Heart right ventricle (tissue), 16 donors: ENCODE measurements at regions not wholly inside any gene's neighbourhood (a gene's known extent, or its start where the extent isn't known, plus 50 kb on each side); places are given as distances from the start of the nearest gene placed in this dataset.

Source experiments
- ATAC-seq, 8 donors: fragments of 200-7000 bp; cut with Tn5 transposase; one replicate each; pipeline ENCODE4 v1.9.1; 2020; ENCODE audit warnings: mild to moderate bottlenecking in 8 of 8, moderate library complexity in 8 of 8, moderate number of reproducible peaks in 1 of 8
- DNase-seq, 2 donors: peaks; one replicate each; pipeline ENCODE4 v3.0.0-alpha.2; 2020
- H3K27ac ChIP-seq, 10 donors: fragments of 200-600 bp; sonication (generic) in 2 of 10; one replicate each; pipeline versions ENCODE4 v1.5.0 to v1.8.0; 2020 to 2022; ENCODE audit warnings: mild to moderate bottlenecking in 3 of 10
- H3K27me3 ChIP-seq, 7 donors: fragments of 200-600 bp; one replicate each; pipeline ENCODE4 v1.8.0; 2021 to 2022; ENCODE audit warnings: mild to moderate bottlenecking in 2 of 7
- H3K36me3 ChIP-seq, 9 donors: fragments of 200-600 bp; sonication (generic) in 1 of 9; one replicate each; pipeline versions ENCODE4 v1.5.0 to v1.8.0; 2020 to 2022; ENCODE audit warnings: mild to moderate bottlenecking in 2 of 9
- H3K4me1 ChIP-seq, 9 donors: fragments of 200-600 bp; sonication (generic) in 1 of 9; one replicate each; pipeline versions ENCODE4 v1.5.0 to v1.8.0; 2020 to 2022; ENCODE audit warnings: mild to moderate bottlenecking in 4 of 9
- H3K4me3 ChIP-seq, 10 donors: fragments of 200-600 bp; sonication (generic) in 2 of 10; one replicate each; pipeline versions ENCODE4 v1.5.0 to v1.8.0; 2020 to 2022; ENCODE audit warnings: mild to moderate bottlenecking in 7 of 10, moderate library complexity in 2 of 10
- H3K9me3 ChIP-seq, 11 donors: fragments of 200-600 bp in 10 of 11; sonication (generic) in 2 of 11; one replicate each; pipeline versions ENCODE4 v1.5.0 to v1.8.0; 2013 to 2022; ENCODE audit warnings: mild to moderate bottlenecking in 2 of 11, control low read depth in 1 of 11, moderate library complexity in 1 of 11
- WGBS, 2 donors: extraction: QIAGEN DNeasy Blood & Tissue Kit; methylation state at CpG; one replicate each; pipeline ENCODE4 v1.1.7; 2013; ENCODE audit warnings: inconsistent platforms in 1 of 2; 5-methylcytosine and 5-hydroxymethylcytosine counted together
- intact Hi-C, 10 donors: fragments of 100-400 bp; cut with DNase I; formaldehyde crosslinking; loops; one replicate each; pipeline versions ENCODE4 v1.11.1 to v1.14.2; 2022
- TF ChIP-seq, protein P1 (sequence below), 9 donors: fragments of 200-600 bp; sonication (generic) in 2 of 9; IDR thresholded peaks; one replicate each; pipeline versions ENCODE4 v1.5.0 to v1.8.0; 2021 to 2022; ENCODE audit warnings: antibody characterized with exemption in 9 of 9, mild to moderate bottlenecking in 5 of 9, moderate library complexity in 1 of 9
- donor health status: Arrhythmogenic right ventricular cardiomyopathy.
- donor health status: ischemic (EF 13 %, LVEDD 7.1; RV severe dilation, severe dysfunction).
- donor health status: healthy with polysubstance abuse.
- donor health status: DM: no; HTN: yes; CAD: no.
- donor health status: DM: no; HTN: no; CAD: no.
- donor health status: ischemic (EF 25% LVEDD 6.9; RV normal size, moderate dysfunction).
- donor health status: ischemic (EF 25% LVEDD 5.7; RV mildly dilated, moderate dysfunction).
- donor health status: healthy.
- donor health status: DM: yes; HTN: yes; CAD: no.
- donor health status: Ischemic cardiomyopathy.
- donor health status: ischemic (EF 35%, LVEDD 5.7; RV mildly dilated, moderate dysfunction).
- donor health status: nonischemic (EF 11% LVEDD 7.7; RV severe dilation, severe dysfunction).
- donor health status: DM: yes; HTN: yes; CAD: no.
- donor health status: PGD.
- donor health status: ischemic (EF 29% LVEDD 5.4; RV normal size, mild dysfunction).
- donor health status: nonischemic (EF 23%, LVEDD 6.1; RV moderate dilation, normal function).

DNA sequence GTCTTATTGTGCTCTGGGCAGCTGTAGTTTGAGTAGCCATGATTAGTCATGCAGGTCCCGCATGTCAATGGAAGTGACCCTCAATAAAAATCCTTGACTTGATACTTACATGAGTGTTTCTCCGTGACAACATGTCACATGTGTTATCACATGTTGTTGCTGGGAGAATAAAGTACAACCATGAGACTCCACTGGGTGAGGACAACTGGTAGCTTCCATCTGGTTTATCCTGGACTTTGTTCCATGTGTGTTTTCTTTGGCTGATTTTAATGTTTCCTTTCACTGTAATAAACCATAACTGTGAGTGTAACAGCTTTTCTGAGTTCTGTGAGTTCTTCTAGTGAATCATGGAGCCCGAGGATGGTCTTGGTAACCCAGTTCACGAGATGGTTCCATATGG lies 63.1 kb upstream of the NDN start:
- H3K27ac ChIP-seq, result no peak overlapping the region
- intact Hi-C loops, result no loop called here
- H3K9me3 ChIP-seq, result peaks cover 0 to 28% (median 0%) of the 10 kb centered on the region in 11 donors
- no peak overlapping the region for H3K4me3 ChIP-seq
- TF ChIP-seq, protein P1, sequence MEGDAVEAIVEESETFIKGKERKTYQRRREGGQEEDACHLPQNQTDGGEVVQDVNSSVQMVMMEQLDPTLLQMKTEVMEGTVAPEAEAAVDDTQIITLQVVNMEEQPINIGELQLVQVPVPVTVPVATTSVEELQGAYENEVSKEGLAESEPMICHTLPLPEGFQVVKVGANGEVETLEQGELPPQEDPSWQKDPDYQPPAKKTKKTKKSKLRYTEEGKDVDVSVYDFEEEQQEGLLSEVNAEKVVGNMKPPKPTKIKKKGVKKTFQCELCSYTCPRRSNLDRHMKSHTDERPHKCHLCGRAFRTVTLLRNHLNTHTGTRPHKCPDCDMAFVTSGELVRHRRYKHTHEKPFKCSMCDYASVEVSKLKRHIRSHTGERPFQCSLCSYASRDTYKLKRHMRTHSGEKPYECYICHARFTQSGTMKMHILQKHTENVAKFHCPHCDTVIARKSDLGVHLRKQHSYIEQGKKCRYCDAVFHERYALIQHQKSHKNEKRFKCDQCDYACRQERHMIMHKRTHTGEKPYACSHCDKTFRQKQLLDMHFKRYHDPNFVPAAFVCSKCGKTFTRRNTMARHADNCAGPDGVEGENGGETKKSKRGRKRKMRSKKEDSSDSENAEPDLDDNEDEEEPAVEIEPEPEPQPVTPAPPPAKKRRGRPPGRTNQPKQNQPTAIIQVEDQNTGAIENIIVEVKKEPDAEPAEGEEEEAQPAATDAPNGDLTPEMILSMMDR (IDR thresholded peaks at IDR 0.05), result no peak
- no peaks in the 10 kb centered on the region for H3K36me3 ChIP-seq
- no peaks in the 10 kb centered on the region for H3K27me3 ChIP-seq
- DNase-seq (no peak), ATAC-seq (no peak)
- WGBS, 2 donors, result 70 to 76% methylated on average over 4 of the region's 4 CpGs
- no peaks in the 10 kb centered on the region for H3K4me1 ChIP-seq

DNA sequence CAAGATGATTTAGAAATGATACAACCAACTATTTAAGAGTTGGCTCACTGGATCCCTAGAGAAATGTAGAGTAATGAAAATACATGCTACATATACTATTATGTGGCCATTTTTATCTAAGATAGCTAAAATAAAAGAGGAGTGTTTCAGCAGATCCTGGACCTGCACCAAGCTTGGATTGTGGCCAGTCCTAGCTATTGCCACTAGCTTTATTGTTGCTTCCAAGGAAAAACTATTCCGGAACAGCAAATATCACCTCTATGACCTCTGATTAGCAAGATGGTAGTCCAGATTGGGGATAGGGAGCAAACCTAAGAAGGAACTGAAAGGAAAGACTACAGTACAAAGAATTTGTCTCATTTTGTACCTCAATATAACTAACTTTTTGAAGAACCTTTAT lies 63.7 kb upstream of the NDN start:
- no peaks in the 10 kb centered on the region for H3K36me3 ChIP-seq
- H3K9me3 ChIP-seq, result peaks cover 0 to 29% (median 0%) of the 10 kb centered on the region in 11 donors
- H3K4me3 ChIP-seq, result no peak overlapping the region
- no peaks in the 10 kb centered on the region for H3K4me1 ChIP-seq
- TF ChIP-seq, protein P1 (IDR thresholded peaks at IDR 0.05), result no peak
- 75 to 84% methylated on average over 1 of the region's 1 CpG for WGBS, 2 donors
- no peak for ATAC-seq
- H3K27me3 ChIP-seq, result no peaks in the 10 kb centered on the region
- intact Hi-C loops, result no loop called here
- H3K27ac ChIP-seq, result no peak overlapping the region
- no peak for DNase-seq

DNA sequence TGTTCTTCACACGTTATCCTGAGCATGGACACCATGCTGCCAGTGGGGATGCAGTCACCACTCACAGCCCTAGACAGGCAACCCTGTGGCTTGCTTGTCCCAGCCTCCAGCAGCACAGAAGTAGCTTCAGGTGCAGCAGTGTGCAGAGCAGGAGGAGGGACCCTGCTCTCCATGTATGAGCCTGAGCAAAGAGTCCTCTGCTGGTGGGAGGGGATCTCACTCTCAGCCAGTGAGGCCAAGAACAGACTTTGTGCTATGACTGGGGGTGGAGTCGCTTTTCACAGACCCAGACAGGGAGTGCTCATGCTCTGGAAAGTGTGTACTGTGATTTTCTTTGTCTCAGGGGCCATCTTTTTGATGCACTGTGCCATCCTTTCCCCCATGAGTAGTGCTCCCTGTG lies 66.1 kb upstream of the NDN start:
- Histone ChIP-seq H3K27ac (no peak overlapping the region), H3K4me1 (no peaks in the 10 kb centered on the region), H3K4me3 (no peak overlapping the region), H3K36me3 (no peaks in the 10 kb centered on the region), H3K27me3 (no peaks in the 10 kb centered on the region), H3K9me3 (peaks cover 0 to 29% (median 0%) of the 10 kb centered on the region in 11 donors)
- no peak for ATAC-seq
- DNase-seq, result no peak
- intact Hi-C loops, result no loop called here
- TF ChIP-seq, protein P1 (IDR thresholded peaks at IDR 0.05), result no peak
- 46 to 52% methylated on average over 2 of the region's 2 CpGs for WGBS, 2 donors

DNA sequence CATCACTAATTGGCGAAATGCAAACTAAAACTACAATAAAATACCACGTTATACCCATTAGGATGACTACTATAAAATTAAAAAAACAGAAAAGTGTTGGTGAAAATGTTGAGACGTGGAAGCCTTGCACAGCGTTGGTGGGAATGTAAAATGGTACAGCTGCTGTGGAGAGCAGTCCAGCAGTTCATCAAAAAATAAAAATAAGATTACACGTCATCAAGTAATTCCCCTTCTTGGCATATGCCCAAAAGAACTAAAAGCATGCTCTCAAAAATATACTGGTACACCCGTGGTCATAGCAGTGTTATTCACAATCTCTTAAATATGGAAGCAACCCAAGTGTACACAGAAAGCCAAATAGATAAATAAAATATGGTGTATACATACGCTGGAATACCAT lies 71.8 kb upstream of the NDN start:
- no peak for DNase-seq
- TF ChIP-seq, protein P1 (IDR thresholded peaks at IDR 0.05), result no peak
- Histone ChIP-seq H3K9me3 (peaks cover 0 to 34% (median 0%) of the 10 kb centered on the region in 11 donors), H3K36me3 (no peaks in the 10 kb centered on the region), H3K27me3 (peaks cover 0 to 2% (median 0%) of the 10 kb centered on the region in 7 donors), H3K4me1 (no peaks in the 10 kb centered on the region), H3K27ac (no peak overlapping the region), H3K4me3 (no peak overlapping the region)
- ATAC-seq, result no peak
- 38 to 42% methylated on average over 7 of the region's 7 CpGs for WGBS, 2 donors
- intact Hi-C loops, result no loop called here
